GM18868 (cell line): ENCODE measurements at regions not wholly inside any gene's neighbourhood (a gene's known extent, or its start where the extent isn't known, plus 50 kb on each side); places are given as distances from the start of the nearest gene placed in this dataset.

Experiments used
- ATAC-seq: cut with Tn5 transposase; IDR thresholded peaks from one replicate; pipeline ENCODE4 v1.9.1; 2021; ENCODE audit warnings: mild to moderate bottlenecking, moderate library complexity; ENCODE audit not compliant: unreplicated experiment

- ATAC-seq: no peak
These were observed 549.3 kb downstream of the METTL15 start for GRCh38 chr11:28657378-28658030.

- ATAC-seq: no peak
These were observed 546.0 kb downstream of the METTL15 start for GRCh38 chr11:28654191-28654590.

- no peak for ATAC-seq
These were observed 541.7 kb downstream of the METTL15 start for GRCh38 chr11:28649922-28650321.

GRCh38 chr11:28636566-28636965 is 528.4 kb downstream of the METTL15 start:
- no peak for ATAC-seq

GRCh38 chr11:28636033-28636432 is 527.8 kb downstream of the METTL15 start:
- no peak for ATAC-seq

GRCh38 chr11:28632338-28632737 is 524.1 kb downstream of the METTL15 start:
- no peak for ATAC-seq

GRCh38 chr11:28631148-28631547 is 523.0 kb downstream of the METTL15 start:
- ATAC-seq: no peak

GRCh38 chr11:28629235-28629634 is 521.0 kb downstream of the METTL15 start:
- ATAC-seq: no peak

GRCh38 chr11:28628412-28628811 is 520.2 kb downstream of the METTL15 start:
- no peak for ATAC-seq

GRCh38 chr11:28627690-28628255 is 519.6 kb downstream of the METTL15 start:
- ATAC-seq: no peak

GRCh38 chr11:28625532-28625931 is 517.3 kb downstream of the METTL15 start:
- ATAC-seq: no peak

- ATAC-seq: no peak
These were observed 513.6 kb downstream of the METTL15 start for GRCh38 chr11:28621753-28622152.

- ATAC-seq: no peak
These were observed 511.8 kb downstream of the METTL15 start for GRCh38 chr11:28619846-28620540.

- no peak for ATAC-seq
These were observed 510.2 kb downstream of the METTL15 start for GRCh38 chr11:28618416-28618815.

- ATAC-seq: no peak
These were observed 508.2 kb downstream of the METTL15 start for GRCh38 chr11:28616160-28616965.

GRCh38 chr11:28615542-28615941 is 507.4 kb downstream of the METTL15 start:
- ATAC-seq: no peak

- ATAC-seq: no peak
These were observed 498.7 kb downstream of the METTL15 start for GRCh38 chr11:28606930-28607329.

GRCh38 chr11:28599656-28600055 is 491.5 kb downstream of the METTL15 start:
- ATAC-seq: no peak

GRCh38 chr11:28598531-28598930 is 490.3 kb downstream of the METTL15 start:
- no peak for ATAC-seq

GRCh38 chr11:28596816-28597215 is 488.6 kb downstream of the METTL15 start:
- ATAC-seq: no peak

- ATAC-seq: no peak
These were observed 484.0 kb downstream of the METTL15 start for GRCh38 chr11:28592141-28592540.
